GM18873 (cell line): ENCODE measurements at regions not wholly inside any gene's neighbourhood (a gene's known extent, or its start where the extent isn't known, plus 50 kb on each side); places are given as distances from the start of the nearest gene placed in this dataset.

Experiments
- ATAC-seq: cut with Tn5 transposase; IDR thresholded peaks from one replicate; pipeline ENCODE4 v1.9.1; 2021; ENCODE audit warnings: mild to moderate bottlenecking, moderate library complexity, moderate number of reproducible peaks; ENCODE audit not compliant: unreplicated experiment, low FRiP score

GRCh38 chr2:176747506-176747905 lies 465.1 kb upstream of the HNRNPA3 start:
- ATAC-seq = no peak

GRCh38 chr2:176747928-176748327 lies 464.7 kb upstream of the HNRNPA3 start:
- no peak for ATAC-seq

- ATAC-seq = no peak
These were observed 463.9 kb upstream of the HNRNPA3 start for GRCh38 chr2:176748662-176749061.

DNA sequence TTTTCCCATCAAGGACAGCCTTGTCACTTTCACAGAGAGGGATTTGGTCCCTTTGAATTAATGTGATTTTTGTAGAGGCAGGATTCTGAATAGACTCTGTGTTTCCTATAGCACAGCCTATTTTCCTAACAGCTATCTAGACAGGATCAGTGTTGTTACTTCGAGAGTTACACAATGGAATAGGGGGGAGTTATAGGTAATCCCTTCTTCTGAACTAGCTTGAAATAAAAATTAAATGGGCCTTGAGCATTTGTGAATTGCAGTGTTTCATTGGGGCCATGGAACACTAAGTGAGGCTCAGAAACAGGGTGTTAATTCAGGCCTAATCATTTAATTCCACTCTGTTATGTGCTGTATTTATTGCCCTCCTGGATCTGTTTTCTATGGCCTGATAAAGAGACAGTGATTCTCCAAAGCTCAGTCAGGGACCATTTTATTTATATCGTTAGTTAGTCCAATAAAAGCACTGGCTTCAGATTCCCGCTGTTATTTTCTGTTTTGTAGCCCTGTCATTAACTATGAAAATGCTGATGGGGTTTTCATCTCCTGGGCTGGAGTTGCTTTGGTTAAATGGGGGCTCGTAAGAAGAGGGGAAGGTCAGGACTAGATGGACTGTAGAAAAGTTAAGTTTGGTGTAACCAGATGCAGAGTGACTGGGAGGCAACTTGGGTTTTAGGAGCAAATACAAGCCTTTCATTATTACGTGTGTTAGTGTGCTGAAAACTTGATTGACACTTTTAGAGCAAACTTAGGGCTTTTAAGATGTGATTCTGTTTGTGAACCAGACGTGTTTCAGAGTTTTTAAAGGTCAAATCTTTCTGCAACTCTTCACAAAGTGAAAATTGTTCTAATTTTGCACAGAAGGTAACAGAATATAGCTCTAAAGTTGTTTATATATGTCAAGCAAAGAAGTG lies 461.0 kb upstream of the HNRNPA3 start:
- ATAC-seq = no peak

DNA sequence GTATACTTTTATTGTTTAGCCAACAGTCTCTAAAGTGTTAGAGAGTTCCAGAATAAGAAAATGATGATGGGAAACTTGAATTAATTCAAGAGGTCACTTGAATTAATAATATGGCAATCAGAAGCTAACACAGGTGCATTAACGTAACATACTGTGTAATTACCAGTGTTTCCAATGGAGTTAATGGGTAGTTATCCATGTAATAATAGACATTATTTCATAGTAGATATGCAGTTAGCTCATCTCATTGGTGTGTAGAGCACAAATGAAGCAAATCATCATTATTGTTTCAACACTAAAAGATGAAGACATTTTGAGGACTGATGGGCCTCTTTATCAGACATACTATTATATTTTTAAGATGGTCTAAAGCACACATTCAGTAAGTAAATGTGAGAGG lies 460.3 kb upstream of the HNRNPA3 start:
- ATAC-seq = no peak

DNA sequence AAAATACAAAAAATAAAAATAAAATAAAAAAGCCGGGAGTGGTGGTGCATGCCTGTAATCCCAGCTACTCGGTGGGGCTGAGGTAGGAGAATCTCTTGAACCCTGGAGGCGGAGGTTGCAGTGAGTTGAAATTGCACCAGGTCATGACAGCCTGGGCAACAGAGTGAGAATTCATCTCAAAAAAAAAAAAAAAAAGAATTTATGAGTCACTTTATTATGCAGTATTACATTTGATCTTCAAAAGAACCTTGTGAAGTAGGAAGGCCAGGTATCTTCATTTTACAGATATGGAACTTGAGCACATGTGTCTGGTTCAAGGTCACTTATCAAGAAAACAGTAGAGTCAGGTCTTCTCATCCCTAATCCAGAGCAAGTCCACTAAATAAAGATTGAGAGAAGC lies 459.4 kb upstream of the HNRNPA3 start:
- ATAC-seq = no peak

DNA sequence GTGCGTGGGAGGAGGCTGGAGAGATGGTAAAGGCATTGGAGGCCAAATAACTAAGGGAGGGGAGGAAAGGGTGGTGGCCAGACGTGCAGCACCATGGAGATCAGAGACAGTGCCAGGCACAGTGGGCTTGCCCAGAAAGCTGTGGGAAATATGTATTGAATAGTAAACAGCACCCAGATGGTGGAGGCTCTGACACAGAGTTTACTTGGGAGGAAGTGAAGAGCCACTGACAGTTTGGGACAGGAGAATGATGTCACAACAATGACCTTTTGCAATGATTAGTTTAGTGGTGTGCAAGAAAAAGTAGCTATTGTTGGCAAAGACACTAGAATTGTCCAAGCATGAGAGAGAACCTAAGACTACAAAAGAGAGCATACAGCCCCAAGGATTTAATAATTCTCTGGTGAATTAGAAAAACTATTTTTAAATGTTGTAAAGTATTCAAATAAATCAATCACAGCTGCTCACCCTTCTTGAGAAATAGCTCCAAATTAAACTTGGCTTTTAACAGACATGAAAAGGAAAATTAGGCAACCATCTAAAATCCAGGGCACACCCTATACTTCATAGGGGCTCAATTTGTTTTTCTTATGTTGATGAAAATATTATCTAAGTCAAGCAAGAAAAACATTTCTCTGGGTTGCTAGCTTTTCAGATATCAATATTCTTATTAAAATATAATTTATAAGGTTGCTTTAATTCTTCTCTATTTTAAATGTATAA lies 458.7 kb upstream of the HNRNPA3 start:
- no peak for ATAC-seq

GRCh38 chr2:176755537-176756135 lies 457.0 kb upstream of the HNRNPA3 start:
- no peak for ATAC-seq

DNA sequence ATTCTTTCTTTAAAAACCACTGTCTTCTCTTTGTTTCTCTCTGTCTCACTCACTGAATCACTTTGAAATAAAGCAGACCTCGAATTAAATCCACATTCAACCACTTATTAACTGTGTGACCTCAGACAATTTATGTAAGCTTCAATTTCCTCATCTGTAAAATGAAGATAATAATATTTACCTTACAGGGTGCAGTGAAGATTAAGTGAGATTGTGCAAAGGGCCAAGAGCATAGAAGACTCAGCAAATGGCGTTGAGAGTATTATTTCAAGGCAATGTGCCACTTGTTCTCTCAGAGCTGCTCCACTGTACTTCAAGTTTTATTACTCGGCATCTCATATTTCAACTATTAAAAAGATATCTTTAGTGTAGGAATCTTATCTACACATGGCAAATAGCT lies 454.2 kb upstream of the HNRNPA3 start:
- ATAC-seq = no peak

DNA sequence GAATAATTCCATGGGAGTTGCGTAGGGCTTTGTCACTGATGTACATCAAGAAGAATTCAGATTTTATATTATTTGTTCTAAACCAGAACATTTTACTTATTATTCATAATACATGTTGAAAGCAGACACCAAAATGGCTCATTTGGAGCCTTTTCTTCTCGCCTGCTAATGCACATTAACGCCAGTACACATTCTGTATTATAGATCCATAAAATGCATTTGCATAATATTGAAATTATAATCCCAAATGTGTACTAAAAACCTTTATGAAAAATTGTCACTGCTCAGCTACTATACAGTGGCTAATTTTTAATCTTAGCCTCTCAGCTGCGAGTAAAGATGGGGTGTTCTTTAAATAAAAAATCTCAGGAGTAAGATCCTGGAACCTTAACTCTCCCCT lies 452.2 kb upstream of the HNRNPA3 start:
- no peak for ATAC-seq

- ATAC-seq = no peak
These were observed 449.5 kb upstream of the HNRNPA3 start for GRCh38 chr2:176763130-176763529.

- ATAC-seq = peak; percentile 74
These were observed 448.7 kb upstream of the HNRNPA3 start for GRCh38 chr2:176763851-176764404.

DNA sequence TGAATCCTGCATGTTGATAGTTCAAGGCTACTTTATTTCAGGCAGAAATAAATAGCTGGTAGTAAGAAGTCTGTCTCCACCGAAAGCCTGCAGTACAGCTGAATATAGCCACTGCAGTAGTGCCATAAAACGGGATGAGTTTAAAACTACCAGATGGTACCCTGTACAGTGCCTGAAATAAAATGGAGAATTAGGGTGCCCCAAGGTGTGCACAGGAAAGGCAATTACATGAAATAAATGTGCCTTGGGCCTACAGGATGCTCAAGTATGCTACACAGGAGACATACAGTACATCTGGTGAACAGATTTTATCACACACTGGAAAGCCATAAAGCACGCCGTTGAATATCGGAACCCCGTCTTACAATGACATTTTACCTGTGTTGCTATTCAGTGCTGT lies 447.7 kb upstream of the HNRNPA3 start:
- ATAC-seq = no peak

GRCh38 chr2:176766005-176766404 lies 446.6 kb upstream of the HNRNPA3 start:
- ATAC-seq = no peak

DNA sequence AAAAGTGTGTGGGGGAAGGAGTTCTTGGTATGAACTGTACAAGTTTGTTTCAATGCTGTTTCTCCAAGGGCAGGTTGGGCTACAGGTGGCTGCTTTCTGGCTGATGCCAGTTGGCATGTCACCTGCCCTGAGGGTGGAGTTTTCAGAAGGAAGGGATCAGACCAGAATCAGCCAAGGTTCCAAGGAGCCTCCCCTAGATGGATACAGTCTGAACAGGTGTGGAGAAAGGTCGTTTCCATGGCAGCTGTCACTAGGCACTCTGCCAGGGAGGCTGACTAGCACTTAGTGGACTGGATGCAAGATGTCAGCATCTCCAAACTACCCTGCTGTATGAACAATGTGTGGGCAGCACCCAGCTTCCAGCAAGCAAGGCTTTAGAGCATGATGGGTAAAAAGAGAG lies 444.4 kb upstream of the HNRNPA3 start:
- ATAC-seq = no peak

GRCh38 chr2:176769021-176769420 lies 443.6 kb upstream of the HNRNPA3 start:
- peak; percentile 54 for ATAC-seq

DNA sequence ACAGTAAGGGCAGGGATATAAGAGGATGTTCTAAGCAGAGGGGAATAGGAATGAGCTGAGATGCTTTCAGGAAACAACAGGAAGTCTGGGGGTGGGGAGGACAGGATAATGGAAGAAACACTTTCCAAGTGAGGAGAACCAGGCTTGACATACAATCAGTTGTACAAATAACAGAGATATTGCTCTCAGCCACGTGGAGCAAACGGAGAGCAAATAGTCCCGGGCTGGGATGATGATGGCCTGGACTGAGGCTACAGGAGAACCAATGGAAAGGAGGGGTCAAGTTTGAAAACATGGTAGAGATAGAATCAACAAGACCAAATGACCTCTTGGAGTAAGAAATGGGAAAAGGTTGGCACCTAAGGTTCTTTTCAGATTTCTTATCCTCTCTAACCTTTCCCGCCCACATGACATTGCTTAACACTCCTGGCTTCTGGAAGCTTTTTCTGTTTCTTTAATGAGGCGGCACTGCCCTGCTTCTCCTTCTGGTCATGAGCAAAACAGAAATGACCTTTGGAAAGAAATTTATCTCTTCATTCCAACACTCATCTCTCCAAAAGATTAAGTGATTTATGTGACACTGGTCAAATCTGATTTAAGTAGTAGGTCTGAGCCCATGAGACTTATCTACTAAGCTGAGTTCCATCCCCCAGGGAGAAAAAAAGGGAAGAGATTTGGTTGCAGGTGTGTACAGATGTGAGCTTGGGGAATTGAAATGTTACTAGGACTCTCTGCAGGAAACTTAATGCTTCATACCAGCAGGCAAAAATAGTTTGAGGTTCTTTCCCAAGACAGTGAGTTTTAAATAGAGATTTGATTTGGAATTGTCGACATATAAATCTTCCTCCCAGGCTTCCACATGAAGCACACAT lies 442.9 kb upstream of the HNRNPA3 start:
- no peak for ATAC-seq

DNA sequence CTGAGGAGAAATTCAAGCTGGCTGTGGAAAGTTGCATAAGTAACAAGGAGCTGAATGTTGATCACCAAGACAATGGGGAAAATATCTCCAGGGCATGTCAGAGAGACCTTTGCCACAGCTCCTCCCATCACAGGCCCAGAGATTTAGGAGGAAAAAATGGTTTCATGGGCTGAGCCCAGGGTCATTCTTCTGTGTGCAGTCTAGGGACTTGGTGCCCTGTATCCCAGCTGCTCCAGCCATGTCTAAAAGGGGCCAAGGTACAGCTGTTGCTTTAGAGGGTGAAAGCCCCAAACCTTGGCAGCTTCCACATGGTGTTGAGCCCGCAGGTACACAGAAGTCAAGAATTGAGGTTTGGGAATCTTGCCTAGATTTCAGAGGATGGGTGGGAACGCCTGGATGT lies 439.8 kb upstream of the HNRNPA3 start:
- ATAC-seq = no peak

DNA sequence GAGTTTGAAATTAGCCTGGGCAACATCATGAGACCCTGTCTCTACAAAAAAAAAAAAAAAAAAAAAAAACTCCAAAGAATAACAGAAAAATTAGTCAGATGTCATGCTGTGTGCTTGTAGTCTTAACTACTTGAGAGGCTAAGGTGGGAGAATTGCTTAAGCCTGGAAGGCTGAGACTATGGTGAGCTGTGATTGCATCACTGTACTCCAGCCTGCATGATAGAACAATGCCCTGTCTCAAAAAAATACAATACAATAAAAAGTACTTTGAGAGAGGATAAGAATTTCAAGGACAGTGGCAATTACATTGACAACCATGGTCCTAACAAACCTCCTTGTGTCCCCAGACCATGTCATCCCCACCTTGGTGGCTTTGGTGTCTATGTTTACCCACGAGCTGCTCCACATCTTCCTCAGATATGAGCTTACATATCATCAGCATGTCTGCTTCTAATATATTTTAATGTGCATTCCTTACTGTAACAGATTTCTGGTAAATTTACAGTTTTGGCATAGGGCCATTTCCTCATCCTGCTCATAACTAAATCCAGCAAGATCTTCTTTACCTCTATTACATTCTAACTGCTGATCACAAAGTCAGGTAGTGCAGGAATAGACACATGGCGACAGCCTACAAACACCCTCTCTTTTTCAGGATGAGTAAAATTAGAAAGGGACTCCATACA lies 437.7 kb upstream of the HNRNPA3 start:
- ATAC-seq = no peak

- no peak for ATAC-seq
These were observed 435.3 kb upstream of the HNRNPA3 start for GRCh38 chr2:176777262-176777661.
